EL (cell line): ENCODE measurements at regions not wholly inside any gene's neighbourhood (a gene's known extent, or its start where the extent isn't known, plus 50 kb on each side); places are given as distances from the start of the nearest gene placed in this dataset.
"Not testable (repeated sequence)": the region's sequence is repeated elsewhere in the genome, so short reads cannot be mapped to it uniquely, and the experiment has no call there.

ENCODE experiments used
- DNase-seq: peaks from one replicate; pipeline ENCODE4 v3.0.0-alpha.2; 2016

- DNase-seq, result no peak
These were observed 405.5 kb upstream of the ADGRB3 start for GRCh38 chr6:68229566-68229965.

GRCh38 chr6:68226460-68226859, 408.6 kb upstream of the ADGRB3 start:
- no peak for DNase-seq

- DNase-seq, result no peak
These were observed 409.4 kb upstream of the ADGRB3 start for GRCh38 chr6:68225729-68226128.

GRCh38 chr6:68211242-68211795, 423.8 kb upstream of the ADGRB3 start:
- DNase-seq, result no peak

- not testable (repeated sequence) for DNase-seq
These were observed 427.5 kb upstream of the ADGRB3 start for GRCh38 chr6:68207612-68208011.

GRCh38 chr6:68200929-68201328, 434.2 kb upstream of the ADGRB3 start:
- no peak for DNase-seq

- no peak for DNase-seq
These were observed 437.7 kb upstream of the ADGRB3 start for GRCh38 chr6:68197356-68197755.

- no peak for DNase-seq
These were observed 438.4 kb upstream of the ADGRB3 start for GRCh38 chr6:68196645-68197044.

GRCh38 chr6:68195753-68196152, 439.3 kb upstream of the ADGRB3 start:
- not testable (repeated sequence) for DNase-seq

GRCh38 chr6:68194846-68195478, 440.1 kb upstream of the ADGRB3 start:
- no peak for DNase-seq

- no peak for DNase-seq
These were observed 442.1 kb upstream of the ADGRB3 start for GRCh38 chr6:68192988-68193387.

- no peak for DNase-seq
These were observed 445.8 kb upstream of the ADGRB3 start for GRCh38 chr6:68189217-68189815.

GRCh38 chr6:68186870-68187269, 448.2 kb upstream of the ADGRB3 start:
- DNase-seq, result no peak

GRCh38 chr6:68182386-68182785, 452.7 kb upstream of the ADGRB3 start:
- no peak for DNase-seq

GRCh38 chr6:68181027-68181426, 454.1 kb upstream of the ADGRB3 start:
- not testable (repeated sequence) for DNase-seq

GRCh38 chr6:68173616-68174015, 461.5 kb upstream of the ADGRB3 start:
- no peak for DNase-seq

- DNase-seq, result no peak
These were observed 465.2 kb upstream of the ADGRB3 start for GRCh38 chr6:68169922-68170321.

- no peak for DNase-seq
These were observed 467.5 kb upstream of the ADGRB3 start for GRCh38 chr6:68167604-68168003.

- DNase-seq, result not testable (repeated sequence)
These were observed 474.3 kb upstream of the ADGRB3 start for GRCh38 chr6:68160812-68161211.

GRCh38 chr6:68160348-68160747, 474.7 kb upstream of the ADGRB3 start:
- DNase-seq, result no peak

GRCh38 chr6:68159433-68159832, 475.6 kb upstream of the ADGRB3 start:
- DNase-seq, result no peak

- no peak for DNase-seq
These were observed 476.8 kb upstream of the ADGRB3 start for GRCh38 chr6:68158256-68158655.

- no peak for DNase-seq
These were observed 490.4 kb upstream of the ADGRB3 start for GRCh38 chr6:68144667-68145066.

- DNase-seq, result no peak
These were observed 493.9 kb upstream of the ADGRB3 start for GRCh38 chr6:68141190-68141589.

GRCh38 chr6:68139130-68139529, 496.0 kb upstream of the ADGRB3 start:
- DNase-seq, result no peak
